ENCODE measurements at regions not wholly inside any gene's neighbourhood (a gene's known extent, or its start where the extent isn't known, plus 50 kb on each side); places are given as distances from the start of the nearest gene placed in this dataset.

DNA sequence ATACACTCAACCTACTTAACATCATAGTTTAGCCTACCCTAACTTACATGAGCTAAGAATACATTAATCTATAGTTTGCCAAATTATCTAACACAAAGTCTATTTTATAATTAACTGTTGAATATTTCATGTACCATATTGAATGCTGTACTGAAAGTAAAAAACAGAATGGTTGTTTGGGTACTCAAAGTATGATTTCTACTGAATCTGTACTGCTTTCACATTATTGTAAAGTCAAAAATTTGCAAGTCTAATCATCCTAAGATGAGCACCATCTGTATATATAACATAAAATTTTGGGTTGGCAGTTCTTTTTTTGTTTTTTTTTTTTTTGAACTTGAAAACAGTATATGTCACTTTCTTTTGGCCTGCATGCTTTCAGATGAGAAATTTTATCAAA is 1212.6 kb downstream of the SLITRK5 start:
- DNase-seq (ENCODE audit: low spot score): no peak

DNA sequence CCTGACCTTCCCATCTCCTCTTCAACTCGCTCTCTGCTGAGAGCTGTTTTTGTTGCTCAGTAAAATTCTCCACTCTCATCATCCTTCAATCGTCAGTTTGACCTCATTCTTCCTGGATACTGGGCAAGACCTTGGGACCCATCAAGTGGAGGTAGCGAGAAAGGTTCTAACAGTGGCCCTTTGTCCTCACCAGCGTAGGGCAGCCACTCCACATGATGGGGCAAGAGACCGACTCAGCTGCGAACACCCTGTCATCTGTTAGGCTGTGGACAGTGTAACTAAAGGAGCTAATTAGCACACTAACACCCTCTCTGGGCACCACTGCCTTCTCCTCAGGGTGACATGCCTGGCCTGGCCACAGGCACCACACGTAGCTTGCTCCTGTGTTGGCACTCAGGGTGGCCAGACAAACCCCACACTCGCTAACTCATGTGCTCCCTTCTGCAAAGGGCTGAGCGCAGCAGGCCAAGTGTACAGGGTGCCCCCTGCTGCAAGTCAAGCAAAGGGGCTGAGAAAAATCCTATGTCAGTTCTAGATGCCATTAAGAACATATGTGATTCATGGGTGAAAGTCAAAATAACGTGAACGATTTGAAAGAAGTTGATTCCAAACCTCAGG is 1216.0 kb downstream of the SLITRK5 start:
- DNase-seq (ENCODE audit: low spot score): no peak

DNA sequence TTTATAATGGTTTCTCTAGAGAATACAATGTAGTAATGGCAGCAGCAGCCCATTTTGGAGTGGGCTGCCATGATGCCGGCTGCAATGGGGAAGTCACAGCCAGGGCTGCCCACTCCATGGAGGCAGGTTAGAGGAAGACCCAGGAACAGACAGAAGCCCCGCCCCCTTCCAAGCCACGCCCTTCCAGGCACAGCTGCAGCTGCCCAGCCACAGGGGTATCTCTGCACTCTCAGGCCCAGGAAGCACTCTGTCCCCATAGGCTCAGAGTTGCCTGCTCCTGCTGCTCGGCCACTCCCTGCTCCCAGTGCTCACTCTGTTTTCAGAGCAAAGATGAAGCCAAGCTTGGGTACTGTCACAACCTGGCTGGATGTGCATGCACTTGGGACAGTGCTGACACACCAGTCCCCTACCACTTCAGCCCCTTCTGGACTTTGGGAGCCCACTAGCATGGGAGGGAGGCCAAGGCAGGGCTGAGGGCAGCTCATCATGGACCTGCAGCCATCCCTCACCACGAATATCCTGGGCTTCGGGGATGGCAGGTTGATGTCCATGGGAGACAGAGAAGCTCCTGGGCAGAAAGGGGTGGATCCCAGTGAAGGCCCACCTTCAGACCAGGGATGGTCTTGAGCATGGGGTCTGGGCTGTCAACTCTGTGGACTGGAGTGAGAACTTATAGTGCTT is 1224.2 kb downstream of the SLITRK5 start:
- no peak for DNase-seq (ENCODE audit: low spot score)

DNA sequence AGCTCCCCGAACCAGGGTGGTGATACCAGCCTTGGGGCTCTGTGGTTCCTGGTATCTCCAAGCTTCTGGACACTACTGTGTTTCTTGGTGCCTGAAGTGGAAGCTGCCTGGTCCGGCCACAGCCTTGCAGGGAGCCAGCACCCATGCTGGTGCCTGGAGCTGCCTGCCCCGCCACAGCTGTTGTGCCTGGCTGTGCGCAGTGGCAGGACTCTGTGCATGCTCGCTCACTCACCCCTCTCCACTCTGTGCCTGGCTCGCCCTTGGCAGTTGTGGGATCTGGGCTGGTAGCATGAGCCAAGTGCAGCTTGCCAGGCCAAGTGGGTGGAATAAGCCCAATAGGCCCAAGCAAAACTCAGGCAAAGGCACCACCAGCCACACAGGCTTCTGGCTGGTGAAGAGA is 1225.3 kb downstream of the SLITRK5 start:
- no peak for DNase-seq (ENCODE audit: low spot score)

DNA sequence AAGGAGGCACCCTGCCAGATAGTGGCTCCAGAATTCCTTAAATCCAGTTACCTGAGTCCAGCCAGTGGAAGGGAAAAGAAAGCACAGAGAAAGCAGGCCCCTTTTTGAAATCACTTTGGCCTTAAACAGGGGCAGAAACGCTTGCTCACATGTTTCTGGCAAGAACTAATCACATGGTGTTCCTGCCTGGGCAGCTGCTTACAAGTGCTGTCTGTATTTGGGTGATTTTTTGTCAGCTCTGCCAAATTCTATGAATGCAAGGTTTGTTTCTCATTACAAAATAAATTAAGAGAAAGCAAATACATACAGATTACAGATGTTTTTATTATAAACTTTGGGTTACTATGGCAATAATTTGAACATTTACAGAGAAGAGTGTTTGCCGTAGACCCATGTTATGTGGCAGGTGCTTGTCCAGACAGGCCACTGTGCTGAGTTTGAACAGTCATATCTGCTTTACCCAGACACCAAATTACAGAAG is 1237.8 kb downstream of the SLITRK5 start:
- DNase-seq (ENCODE audit: low spot score): peak; percentile 36

DNA sequence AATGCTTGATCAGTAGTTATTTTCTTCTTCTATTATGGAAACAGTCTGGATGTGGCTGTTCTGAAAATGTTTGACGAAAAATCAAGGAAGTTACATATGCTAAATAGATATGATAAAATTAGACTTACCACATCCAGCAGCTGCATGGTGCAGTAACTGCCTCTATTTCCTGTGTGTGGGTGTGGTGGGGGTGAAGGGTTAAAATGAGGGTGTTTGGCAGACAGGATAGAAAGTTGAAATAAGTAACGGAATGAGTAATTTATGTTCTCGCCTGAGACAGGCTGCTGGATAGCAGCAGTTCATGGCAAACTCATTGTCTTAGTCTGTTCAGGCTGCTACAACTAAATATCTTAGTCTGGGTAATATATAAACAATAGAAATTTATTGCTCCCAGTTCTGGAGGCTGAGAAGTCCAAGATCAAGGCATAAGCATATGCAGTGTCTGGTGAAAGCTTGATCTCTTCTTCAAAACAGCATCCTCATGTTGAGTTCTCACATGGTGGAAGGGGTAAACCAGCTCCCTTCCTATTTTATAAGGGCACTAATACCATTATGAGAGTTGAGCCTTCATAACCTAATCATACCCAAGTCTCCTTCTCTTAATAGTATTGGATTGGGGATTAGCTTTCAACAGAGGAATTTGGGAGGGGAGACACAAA is 1248.9 kb downstream of the SLITRK5 start:
- DNase-seq (ENCODE audit: low spot score): no peak

DNA sequence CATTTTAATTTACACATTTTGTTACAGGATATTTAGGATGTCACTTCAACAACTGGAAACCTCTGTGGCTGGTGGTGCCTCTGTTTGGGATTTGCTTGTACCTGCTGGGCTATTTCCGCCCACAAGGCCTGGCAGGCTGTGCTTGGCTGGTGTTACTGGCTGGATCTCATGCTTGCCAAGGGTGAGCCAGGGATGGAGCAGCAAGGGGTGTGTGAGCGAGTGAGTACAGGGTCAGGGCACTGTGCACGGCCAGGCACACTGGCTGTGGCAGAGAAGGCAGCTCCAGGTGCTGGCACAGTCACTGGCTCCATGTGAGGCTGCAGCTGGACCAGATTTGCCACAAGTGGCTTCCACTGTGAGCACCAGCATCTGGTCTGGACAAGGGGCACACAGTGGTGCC is 1254.8 kb downstream of the SLITRK5 start:
- DNase-seq (ENCODE audit: low spot score): no peak

DNA sequence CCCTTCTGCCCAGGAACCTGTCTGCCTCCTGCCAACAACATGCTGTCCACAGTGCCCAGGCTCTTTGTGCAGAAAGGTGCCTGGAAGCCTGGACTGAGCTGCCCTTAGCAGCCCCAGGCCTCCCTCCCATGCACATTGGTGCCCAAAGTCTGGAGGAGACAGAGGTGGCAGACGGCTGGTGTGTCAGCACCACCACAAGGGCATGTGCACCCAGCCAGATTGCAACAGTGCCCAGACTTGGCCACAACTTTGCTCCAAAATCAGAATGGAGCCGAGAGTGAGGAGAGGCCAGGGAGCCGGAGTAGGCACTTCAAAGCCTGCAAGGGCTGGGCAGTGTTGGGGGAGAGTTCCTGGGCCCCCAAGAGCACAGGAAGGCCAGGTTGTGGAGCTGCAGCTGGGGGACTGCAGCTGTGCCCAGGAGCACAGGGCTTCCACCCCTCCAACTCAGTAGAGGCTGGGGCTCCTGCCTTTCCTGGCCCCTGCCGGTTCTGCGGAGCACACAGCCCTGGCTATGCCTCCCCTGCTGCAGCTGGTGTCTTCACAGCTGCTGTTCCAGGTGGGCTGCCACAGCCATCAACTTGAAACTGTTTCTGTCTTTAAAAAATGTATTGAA is 1255.8 kb downstream of the SLITRK5 start:
- DNase-seq (ENCODE audit: low spot score): no peak

DNA sequence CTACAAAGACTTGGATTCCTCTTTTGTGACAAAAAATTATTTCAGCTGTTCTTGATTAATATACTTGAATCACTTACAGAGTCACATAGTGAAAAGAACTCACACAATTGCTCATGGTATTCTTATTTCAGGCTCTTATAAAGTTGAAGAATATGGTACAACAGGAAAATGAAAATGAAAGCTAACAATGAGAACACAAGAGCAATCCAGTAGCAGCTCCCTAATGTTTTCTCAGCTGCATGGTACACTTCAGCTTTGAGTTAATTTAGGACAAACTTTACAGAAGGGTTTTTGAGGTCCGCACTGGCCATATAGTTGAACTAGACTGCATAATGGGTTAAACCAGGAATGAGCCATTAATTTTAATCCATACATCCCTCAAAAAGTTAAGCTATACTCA is 1261.8 kb downstream of the SLITRK5 start:
- no peak for DNase-seq (ENCODE audit: low spot score)

DNA sequence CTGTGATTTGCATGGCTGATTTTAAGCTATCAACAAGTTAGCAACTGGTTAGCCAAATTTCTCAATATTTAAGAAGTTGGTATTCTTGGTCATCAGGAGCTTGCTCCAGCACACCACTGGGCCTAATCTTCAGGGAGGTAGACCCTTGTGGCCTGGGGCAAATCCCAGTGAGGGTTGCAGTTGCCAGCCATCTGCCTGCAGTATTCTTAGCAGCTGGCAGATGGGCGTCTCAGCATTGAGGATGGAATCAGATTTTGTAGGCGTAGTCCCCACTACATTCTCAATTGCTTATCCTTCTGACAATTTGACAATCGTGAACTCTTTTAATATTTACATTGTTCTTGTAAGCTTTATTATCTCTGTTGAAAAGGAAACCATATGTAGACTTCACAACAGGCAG is 1266.2 kb downstream of the SLITRK5 start:
- no peak for DNase-seq (ENCODE audit: low spot score)

DNA sequence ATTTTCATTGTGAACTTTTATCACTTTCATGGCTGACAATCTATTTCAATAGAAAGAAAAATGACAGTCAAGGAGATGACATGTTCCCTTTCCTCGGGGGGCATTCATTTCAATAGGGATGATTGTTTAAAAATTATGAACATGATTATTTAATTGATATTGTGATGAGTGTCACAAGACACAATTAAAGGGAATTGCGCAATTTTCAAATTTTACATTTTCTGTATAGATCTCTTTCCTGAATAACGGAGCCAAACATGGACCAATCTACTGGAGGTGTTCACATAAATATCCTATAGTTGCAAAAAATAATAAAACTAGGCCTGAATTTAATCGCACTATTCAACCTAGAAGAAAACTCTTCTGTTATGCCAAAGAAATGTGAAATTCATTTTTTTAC is 1274.6 kb downstream of the SLITRK5 start:
- no peak for DNase-seq (ENCODE audit: low spot score)

DNA sequence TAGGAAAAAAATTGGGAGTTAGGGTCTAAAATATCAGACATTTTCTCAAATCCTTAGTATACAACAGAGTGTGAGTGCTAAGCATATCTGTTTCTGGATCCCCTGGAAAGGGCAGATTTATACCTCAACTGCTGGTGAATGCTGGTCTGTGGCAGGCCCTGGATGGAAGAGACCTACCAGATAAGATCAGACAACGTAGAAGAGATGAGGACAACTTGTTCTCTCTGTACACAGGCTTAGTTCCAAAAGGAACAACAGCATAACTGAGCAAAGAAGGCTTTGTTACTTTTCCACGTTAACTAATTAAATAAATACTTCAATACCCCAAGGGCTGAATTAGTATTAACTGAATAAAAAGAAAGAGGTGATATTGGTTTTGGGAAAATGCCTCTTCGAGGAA is 1277.3 kb downstream of the SLITRK5 start:
- DNase-seq (ENCODE audit: low spot score): no peak

DNA sequence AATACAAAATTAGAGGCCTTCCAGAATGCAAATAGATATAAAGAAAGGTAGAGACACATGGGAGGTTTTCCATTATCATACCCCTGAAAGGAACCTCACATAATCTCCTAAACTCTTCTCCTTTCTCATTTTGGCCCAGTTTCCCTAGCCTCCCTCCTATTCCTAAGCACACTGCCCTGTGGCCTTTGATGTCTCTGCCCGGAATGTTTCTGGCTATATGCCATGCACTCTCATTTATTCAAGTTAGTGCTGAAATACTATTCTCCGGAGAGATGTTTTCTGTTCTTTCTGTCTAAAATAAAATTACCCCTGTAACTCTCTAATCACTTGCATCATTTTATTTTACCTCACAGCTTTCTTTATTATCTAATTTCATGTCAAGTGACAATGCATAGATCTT is 1287.7 kb downstream of the SLITRK5 start:
- peak; percentile 3 for DNase-seq (ENCODE audit: low spot score)

DNA sequence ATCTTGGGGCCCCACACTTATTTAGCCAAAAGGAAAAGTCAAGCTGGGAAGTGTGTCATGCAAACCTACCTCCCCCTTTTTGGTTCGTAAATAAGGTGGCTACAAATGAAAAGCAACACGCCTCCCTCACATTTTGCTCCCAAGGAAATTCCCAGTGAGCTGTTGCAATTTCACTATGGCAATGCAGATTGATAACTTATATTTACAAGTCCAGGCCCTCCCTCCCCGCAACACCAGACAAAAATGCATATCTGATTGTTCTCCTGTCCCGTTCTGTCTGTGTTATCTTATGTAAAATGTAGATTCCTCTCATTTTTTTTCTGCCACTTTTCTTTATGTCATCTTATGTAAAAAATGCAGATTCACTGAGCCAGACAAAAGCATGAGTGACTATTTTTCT is 1305.3 kb downstream of the SLITRK5 start:
- DNase-seq (ENCODE audit: low spot score): no peak

DNA sequence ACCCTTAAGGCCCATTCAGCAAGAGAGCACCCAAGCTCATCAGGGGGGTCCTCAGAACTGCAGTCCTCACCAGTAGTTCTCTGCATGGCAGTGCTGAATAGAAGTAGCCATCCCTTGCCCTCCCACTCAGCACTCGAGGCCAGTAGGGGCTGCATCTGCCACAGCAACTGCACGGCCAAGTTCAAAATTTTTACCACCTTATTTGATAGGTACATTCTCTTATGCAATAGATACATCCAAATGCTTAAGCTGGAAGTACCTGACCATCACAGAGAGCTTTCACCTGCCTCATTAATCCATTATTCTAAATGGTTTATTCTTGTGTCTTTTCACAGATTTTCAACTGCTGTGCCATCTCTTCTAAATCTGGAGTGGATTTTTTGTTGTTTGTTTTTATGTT is 1307.4 kb downstream of the SLITRK5 start:
- DNase-seq (ENCODE audit: low spot score): no peak

DNA sequence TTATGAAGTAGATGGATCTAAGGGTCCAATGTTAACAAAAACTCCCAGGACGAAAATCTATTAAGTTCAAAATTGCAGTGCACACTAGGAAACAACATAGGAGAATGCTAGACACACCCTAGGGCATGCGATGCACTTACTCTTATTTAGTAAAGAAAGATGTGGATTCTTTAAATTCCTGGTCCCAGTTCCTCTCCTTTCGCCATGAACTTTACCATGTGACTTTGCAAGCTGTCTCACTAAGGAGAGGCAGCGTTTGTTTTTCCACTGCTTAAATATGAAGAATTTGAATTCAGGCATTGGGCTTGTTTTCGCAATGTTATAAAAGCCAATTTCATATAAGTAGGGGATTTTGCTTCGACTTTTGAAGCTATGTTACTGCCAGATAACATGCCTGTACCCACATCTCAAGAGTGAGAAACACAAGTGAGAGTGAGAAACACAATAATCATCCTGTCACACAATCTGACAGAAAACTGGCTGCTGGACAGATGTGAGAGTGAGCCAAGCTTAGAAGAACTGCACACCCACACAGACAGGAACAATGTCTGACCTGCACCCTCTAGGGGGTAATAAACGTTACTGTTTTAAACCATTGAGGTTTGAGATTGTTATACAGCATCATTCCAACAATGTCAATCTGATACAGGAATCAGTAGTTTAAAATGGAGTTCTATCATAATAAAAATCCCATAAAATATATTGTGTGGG is 1308.4 kb downstream of the SLITRK5 start:
- no peak for DNase-seq (ENCODE audit: low spot score)

DNA sequence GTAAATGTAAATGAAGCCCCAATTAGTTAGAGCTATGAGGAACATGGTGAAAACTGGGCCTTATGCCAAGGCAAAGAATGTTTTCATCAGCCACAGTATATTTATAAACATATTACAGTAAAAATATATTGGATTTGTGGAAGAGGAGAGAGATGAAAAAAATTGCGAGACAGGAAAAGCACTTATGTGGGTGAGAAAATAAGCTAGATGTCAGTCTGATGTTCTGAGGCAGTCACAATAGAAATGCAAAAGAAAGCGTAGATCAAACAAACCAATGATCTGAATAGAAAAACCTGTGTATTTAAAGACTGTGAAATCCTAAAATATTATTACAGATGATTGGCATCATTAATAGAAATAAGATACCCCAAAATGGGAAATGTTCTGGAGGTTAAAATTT is 1332.5 kb downstream of the SLITRK5 start:
- no peak for DNase-seq (ENCODE audit: low spot score)

DNA sequence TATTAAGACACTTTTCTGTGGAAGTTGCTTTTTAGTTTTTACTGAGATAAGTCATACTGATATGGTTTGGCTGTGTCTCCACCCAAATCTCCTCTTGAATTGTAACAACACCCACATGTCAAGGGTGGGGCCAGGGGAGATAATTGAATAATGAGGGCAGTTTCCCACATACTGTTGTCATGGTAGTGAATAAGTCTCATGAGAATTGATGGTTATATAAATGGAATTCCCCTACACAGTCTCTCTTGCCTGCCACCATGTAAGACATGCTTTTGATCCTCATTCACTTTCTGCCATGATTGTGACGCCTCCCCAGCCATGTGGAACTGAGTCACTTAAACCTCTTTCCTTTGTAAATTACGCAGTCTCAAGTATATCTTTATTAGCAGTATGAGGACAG is 1340.4 kb downstream of the SLITRK5 start:
- no peak for DNase-seq (ENCODE audit: low spot score)

DNA sequence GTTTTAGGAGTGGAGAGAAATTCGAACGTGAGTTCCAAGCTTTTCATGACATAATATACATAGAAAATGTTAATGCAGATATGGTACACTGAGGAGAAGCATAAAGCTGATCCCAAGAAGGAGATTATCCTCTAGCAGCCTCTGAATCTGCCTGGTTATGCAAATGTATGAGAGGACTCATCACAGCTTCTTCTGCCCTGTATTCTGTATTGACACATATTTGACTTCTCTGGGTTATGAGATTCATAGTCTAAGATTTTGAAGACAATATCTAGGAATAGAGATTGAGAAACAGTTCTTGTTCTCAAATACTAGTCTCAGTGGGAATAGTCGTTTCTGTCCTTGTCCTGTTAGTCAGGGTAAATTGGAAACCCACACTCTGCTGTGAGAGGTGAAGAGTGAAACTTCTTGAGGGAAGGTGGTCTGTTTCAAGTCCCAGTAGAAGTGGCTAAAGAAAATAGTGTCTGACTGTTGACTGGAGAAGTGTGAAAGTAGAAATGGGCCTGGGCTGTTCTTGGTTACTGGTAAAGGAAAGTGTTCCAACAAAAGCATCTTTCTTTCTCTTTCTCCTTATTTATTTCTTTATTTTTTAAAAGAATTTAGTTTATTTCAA is 1356.6 kb downstream of the SLITRK5 start:
- no peak for DNase-seq (ENCODE audit: low spot score)

DNA sequence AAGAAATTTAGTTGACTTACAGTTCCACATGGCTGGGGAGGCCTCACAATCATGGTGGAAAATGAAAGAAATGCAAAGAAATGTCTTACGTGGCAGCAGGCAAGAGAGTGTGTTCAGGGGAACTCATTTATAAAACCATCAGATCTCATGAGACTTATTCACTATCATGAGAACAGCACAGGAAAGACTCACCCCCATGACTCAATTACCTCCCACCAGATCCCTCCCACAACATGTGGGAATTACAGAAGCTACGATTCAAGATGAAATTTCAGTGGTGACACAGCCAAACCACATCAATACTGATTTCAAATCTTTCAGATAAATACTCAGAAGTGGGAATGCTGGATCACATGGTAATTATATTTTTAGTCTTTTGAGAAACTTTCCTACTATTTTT is 1357.9 kb downstream of the SLITRK5 start:
- no peak for DNase-seq (ENCODE audit: low spot score)

DNA sequence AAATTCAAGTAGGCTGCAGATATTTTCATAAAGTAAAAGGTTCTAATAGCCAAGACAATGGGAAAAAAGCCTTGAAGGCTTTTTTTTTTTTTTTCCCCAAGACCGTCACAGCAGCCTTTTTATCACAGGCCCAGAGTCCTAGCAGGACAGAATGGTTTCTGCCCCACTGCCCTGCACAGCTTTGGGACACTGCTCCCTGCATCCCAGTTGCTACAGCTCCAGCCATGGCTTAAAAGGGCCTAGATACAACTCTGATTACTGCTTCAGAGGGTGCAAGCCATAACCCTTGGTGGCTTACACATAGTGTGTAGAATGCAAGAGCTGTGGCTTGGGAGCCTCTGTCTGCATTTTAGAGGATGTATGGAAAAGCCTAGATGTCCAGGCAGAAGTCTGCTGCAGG is 1362.8 kb downstream of the SLITRK5 start:
- DNase-seq (ENCODE audit: low spot score): no peak

DNA sequence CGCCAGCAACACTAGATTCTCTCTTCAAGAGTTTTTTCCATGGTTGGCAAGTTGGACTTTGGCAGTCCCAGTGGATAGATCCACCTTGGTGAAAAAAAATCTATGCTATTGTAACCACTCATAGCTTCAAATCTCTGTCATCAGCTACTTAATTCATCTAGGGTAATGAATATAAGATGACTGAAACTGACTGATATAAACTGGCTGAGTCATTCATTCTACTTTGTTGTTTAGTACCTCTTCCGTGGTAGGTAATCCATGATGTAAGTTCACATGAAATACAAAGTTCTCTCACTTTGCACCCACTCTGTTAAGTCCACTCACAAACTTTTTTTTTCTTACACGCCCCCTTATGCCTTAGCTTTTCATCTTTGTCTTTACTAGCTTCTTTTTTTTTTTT is 1381.5 kb downstream of the SLITRK5 start:
- no peak for DNase-seq (ENCODE audit: low spot score)
